BLaER1 treated with 17β-estradiol and CSF1 and Interleukin-3, amounts not matched to agents 10 nM and 100 nM (cell line): ENCODE measurements at regions not wholly inside any gene's neighbourhood (a gene's known extent, or its start where the extent isn't known, plus 50 kb on each side); places are given as distances from the start of the nearest gene placed in this dataset.

Source experiments
- H3K27ac ChIP-seq, 11 experiments: shearing (Covaris generic); formaldehyde crosslinking; 2 replicates each; pipeline ENCODE4 v1.8.1; 2022
- H3K27me3 ChIP-seq, 11 experiments: shearing (Covaris generic); formaldehyde crosslinking; 2 replicates each; pipeline ENCODE4 v1.8.1; 2022
- H3K36me3 ChIP-seq, 11 experiments: shearing (Covaris generic); formaldehyde crosslinking; 2 replicates each; pipeline ENCODE4 v1.8.1; 2022
- H3K4me1 ChIP-seq, 10 experiments: shearing (Covaris generic); formaldehyde crosslinking; 2 replicates each; pipeline ENCODE4 v1.8.1; 2022
- H3K4me2 ChIP-seq, 11 experiments: shearing (Covaris generic); formaldehyde crosslinking; 2 replicates each; pipeline ENCODE4 v1.8.1; 2022
- H3K4me3 ChIP-seq, 10 experiments: shearing (Covaris generic); formaldehyde crosslinking; 2 replicates each; pipeline ENCODE4 v1.8.1; 2022
- H3K9ac ChIP-seq, 11 experiments: shearing (Covaris generic); formaldehyde crosslinking; 2 replicates each; pipeline ENCODE4 v1.8.1; 2022
- H3K9me3 ChIP-seq, 11 experiments: shearing (Covaris generic); formaldehyde crosslinking; replicated peaks in 1 of 11; 2 replicates each; pipeline ENCODE4 v1.8.1; 2022
- H4K20me1 ChIP-seq, 11 experiments: shearing (Covaris generic); formaldehyde crosslinking; 2 replicates each; pipeline ENCODE4 v1.8.1; 2022
- Cebpa-rat ChIP-seq, 11 experiments: shearing (Covaris generic); IDR thresholded peaks; 2 replicates each; pipeline ENCODE4 v1.8.1; 2022

GRCh38 chr4:173880897-173881296 is 350.9 kb upstream of the HAND2 start:
- Histone ChIP-seq H3K36me3 (no peaks in the 10 kb centered on the region), H3K27ac (no peak overlapping the region), H3K9me3 (peaks cover 0 to 5% (median 0%) of the 10 kb centered on the region in 11 experiments; a peak in 4 of 22 replicates), H3K4me2 (no peak overlapping the region), H4K20me1 (no peaks in the 10 kb centered on the region), H3K4me3 (no peak overlapping the region), H3K4me1 (no peaks in the 10 kb centered on the region), H3K27me3 (no peaks in the 10 kb centered on the region), H3K9ac (no peak overlapping the region)
- no peak for TF ChIP-seq Cebpa-rat (IDR thresholded peaks at IDR 0.05)

GRCh38 chr4:173879509-173879908 is 349.5 kb upstream of the HAND2 start:
- Histone ChIP-seq H4K20me1 (no peaks in the 10 kb centered on the region), H3K4me1 (no peaks in the 10 kb centered on the region), H3K9me3 (no peaks in the 10 kb centered on the region), H3K4me2 (no peak overlapping the region), H3K4me3 (no peak overlapping the region), H3K27ac (no peak overlapping the region), H3K27me3 (no peaks in the 10 kb centered on the region), H3K9ac (no peak overlapping the region), H3K36me3 (no peaks in the 10 kb centered on the region)
- no peak for TF ChIP-seq Cebpa-rat (IDR thresholded peaks at IDR 0.05)

- Histone ChIP-seq H4K20me1 (no peaks in the 10 kb centered on the region), H3K4me1 (no peaks in the 10 kb centered on the region), H3K9me3 (no peaks in the 10 kb centered on the region), H3K4me2 (no peak overlapping the region), H3K9ac (no peak overlapping the region), H3K27me3 (no peaks in the 10 kb centered on the region), H3K27ac (no peak overlapping the region), H3K4me3 (no peak overlapping the region), H3K36me3 (no peaks in the 10 kb centered on the region)
- TF ChIP-seq Cebpa-rat (IDR thresholded peaks at IDR 0.05), result no peak
Measured at GRCh38 chr4:173878701-173879100, 348.7 kb upstream of the HAND2 start.

- no peak overlapping the region for H3K4me3 ChIP-seq
- no peak overlapping the region for H3K27ac ChIP-seq
- H3K27me3 ChIP-seq, result no peaks in the 10 kb centered on the region
- no peaks in the 10 kb centered on the region for H3K9me3 ChIP-seq
- no peaks in the 10 kb centered on the region for H4K20me1 ChIP-seq
- no peak overlapping the region for H3K9ac ChIP-seq
- no peak for TF ChIP-seq Cebpa-rat (IDR thresholded peaks at IDR 0.05)
- H3K4me1 ChIP-seq, result no peaks in the 10 kb centered on the region
- no peaks in the 10 kb centered on the region for H3K36me3 ChIP-seq
- H3K4me2 ChIP-seq, result no peak overlapping the region
Measured at GRCh38 chr4:173871643-173872042, 341.6 kb upstream of the HAND2 start.

- Histone ChIP-seq H3K36me3 (no peaks in the 10 kb centered on the region), H3K9ac (no peak overlapping the region), H3K4me2 (no peak overlapping the region), H3K27ac (no peak overlapping the region), H3K27me3 (no peaks in the 10 kb centered on the region), H3K9me3 (peaks cover 0 to 16% (median 5%) of the 10 kb centered on the region in 11 experiments; a peak in 6 of 22 replicates), H4K20me1 (no peaks in the 10 kb centered on the region), H3K4me3 (no peak overlapping the region), H3K4me1 (no peaks in the 10 kb centered on the region)
- no peak for TF ChIP-seq Cebpa-rat (IDR thresholded peaks at IDR 0.05)
Measured at GRCh38 chr4:173866322-173867026, 336.4 kb upstream of the HAND2 start.

GRCh38 chr4:173862754-173863153 is 332.7 kb upstream of the HAND2 start:
- H3K4me1 ChIP-seq, result peaks cover 7 to 16% (median 11%) of the 10 kb centered on the region in 10 experiments; a peak in 19 of 20 replicates
- peak in 3 of 11 experiments; percentile 56 to 63 (median 58); a peak in 4 of 22 replicates for TF ChIP-seq Cebpa-rat (IDR thresholded peaks at IDR 0.05)
- no peaks in the 10 kb centered on the region for H3K36me3 ChIP-seq
- H3K9me3 ChIP-seq, result peaks cover 0 to 18% (median 5%) of the 10 kb centered on the region in 11 experiments; a peak in 9 of 22 replicates
- H3K4me2 ChIP-seq, result no peak overlapping the region
- H4K20me1 ChIP-seq, result no peaks in the 10 kb centered on the region
- H3K4me3 ChIP-seq, result no peak overlapping the region
- no peak overlapping the region for H3K9ac ChIP-seq
- no peaks in the 10 kb centered on the region for H3K27me3 ChIP-seq
- H3K27ac ChIP-seq, result no peak overlapping the region

- TF ChIP-seq Cebpa-rat (IDR thresholded peaks at IDR 0.05), result no peak
- Histone ChIP-seq H3K4me3 (no peak overlapping the region), H3K36me3 (no peaks in the 10 kb centered on the region), H3K27me3 (no peaks in the 10 kb centered on the region), H3K4me1 (peaks cover 7 to 16% (median 11%) of the 10 kb centered on the region in 10 experiments; a peak in 19 of 20 replicates), H3K27ac (no peak overlapping the region), H3K9ac (no peak overlapping the region), H4K20me1 (no peaks in the 10 kb centered on the region), H3K9me3 (peaks cover 0 to 18% (median 5%) of the 10 kb centered on the region in 11 experiments; a peak in 9 of 22 replicates), H3K4me2 (no peak overlapping the region)
Measured at GRCh38 chr4:173860094-173860493, 330.1 kb upstream of the HAND2 start.

- Histone ChIP-seq H3K9ac (no peak overlapping the region), H3K27me3 (no peaks in the 10 kb centered on the region), H4K20me1 (no peaks in the 10 kb centered on the region), H3K27ac (no peak overlapping the region), H3K9me3 (peaks cover 0 to 9% (median 0%) of the 10 kb centered on the region in 11 experiments; a peak in 5 of 22 replicates), H3K4me2 (peak overlapping the region in 10 of 11 experiments; percentile 4 to 70 (median 40); a peak in 17 of 22 replicates), H3K4me1 (peaks cover 7 to 16% (median 11%) of the 10 kb centered on the region in 10 experiments; a peak in 19 of 20 replicates), H3K36me3 (no peaks in the 10 kb centered on the region), H3K4me3 (no peak overlapping the region)
- no peak for TF ChIP-seq Cebpa-rat (IDR thresholded peaks at IDR 0.05)
Measured at GRCh38 chr4:173859091-173859713, 329.2 kb upstream of the HAND2 start.

GRCh38 chr4:173858471-173858870 is 328.4 kb upstream of the HAND2 start:
- no peaks in the 10 kb centered on the region for H3K36me3 ChIP-seq
- TF ChIP-seq Cebpa-rat (IDR thresholded peaks at IDR 0.05), result no peak

More at GRCh38 chr4:173858471-173858870, 328.4 kb upstream of the HAND2 start:
- Histone ChIP-seq H3K4me3 (no peak overlapping the region), H3K9me3 (peaks cover 0 to 5% (median 0%) of the 10 kb centered on the region in 11 experiments; a peak in 5 of 22 replicates), H4K20me1 (no peaks in the 10 kb centered on the region), H3K27ac (no peak overlapping the region), H3K4me1 (peaks cover 7 to 16% (median 11%) of the 10 kb centered on the region in 10 experiments; a peak in 19 of 20 replicates), H3K9ac (no peak overlapping the region), H3K4me2 (peak overlapping the region in 9 of 11 experiments; percentile 18 to 70 (median 41); a peak in 13 of 22 replicates), H3K27me3 (no peaks in the 10 kb centered on the region)
